ENCODE measurements at regions not wholly inside any gene's neighbourhood (a gene's known extent, or its start where the extent isn't known, plus 50 kb on each side); places are given as distances from the start of the nearest gene placed in this dataset.
"Not testable (repeated sequence)": the region's sequence is repeated elsewhere in the genome, so short reads cannot be mapped to it uniquely, and the experiment has no call there.

DNA sequence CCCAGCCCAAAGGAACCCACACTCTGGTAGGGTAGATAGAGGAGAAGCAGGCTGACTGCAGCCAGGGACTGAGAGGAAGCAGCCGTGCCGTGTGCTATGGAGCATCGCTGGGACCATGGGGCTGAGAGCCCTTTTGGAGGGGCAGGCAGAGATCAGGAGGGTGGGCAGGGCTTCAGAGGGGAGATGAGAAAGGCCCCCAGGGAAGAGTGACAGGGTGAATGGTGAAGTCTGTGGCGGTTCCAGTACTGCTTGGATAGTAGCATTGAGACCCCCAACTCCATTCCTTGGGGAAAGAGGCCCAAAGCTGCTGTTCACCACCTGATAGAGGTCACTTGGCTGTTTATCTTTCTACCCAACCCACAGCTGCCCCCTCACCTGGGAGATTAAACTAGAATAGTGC, 80.0 kb upstream of the MRPS22 start:
- Mint-ChIP-seq H3K4me3 (no peak overlapping the region), H3K36me3 (no peaks in the 10 kb centered on the region), H3K27me3 (ENCODE audit: low read depth) (peaks cover 41% of the 10 kb centered on the region), H3K27ac (no peak overlapping the region), H3K9me3 (no peaks in the 10 kb centered on the region), H3K4me1 (no peaks in the 10 kb centered on the region)
- DNase-seq (ENCODE audit: low spot score in 2 of 2, unreplicated experiment in 2 of 2), result no peak
- TF ChIP-seq, protein P1, sequence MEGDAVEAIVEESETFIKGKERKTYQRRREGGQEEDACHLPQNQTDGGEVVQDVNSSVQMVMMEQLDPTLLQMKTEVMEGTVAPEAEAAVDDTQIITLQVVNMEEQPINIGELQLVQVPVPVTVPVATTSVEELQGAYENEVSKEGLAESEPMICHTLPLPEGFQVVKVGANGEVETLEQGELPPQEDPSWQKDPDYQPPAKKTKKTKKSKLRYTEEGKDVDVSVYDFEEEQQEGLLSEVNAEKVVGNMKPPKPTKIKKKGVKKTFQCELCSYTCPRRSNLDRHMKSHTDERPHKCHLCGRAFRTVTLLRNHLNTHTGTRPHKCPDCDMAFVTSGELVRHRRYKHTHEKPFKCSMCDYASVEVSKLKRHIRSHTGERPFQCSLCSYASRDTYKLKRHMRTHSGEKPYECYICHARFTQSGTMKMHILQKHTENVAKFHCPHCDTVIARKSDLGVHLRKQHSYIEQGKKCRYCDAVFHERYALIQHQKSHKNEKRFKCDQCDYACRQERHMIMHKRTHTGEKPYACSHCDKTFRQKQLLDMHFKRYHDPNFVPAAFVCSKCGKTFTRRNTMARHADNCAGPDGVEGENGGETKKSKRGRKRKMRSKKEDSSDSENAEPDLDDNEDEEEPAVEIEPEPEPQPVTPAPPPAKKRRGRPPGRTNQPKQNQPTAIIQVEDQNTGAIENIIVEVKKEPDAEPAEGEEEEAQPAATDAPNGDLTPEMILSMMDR (IDR thresholded peaks at IDR 0.05; ENCODE audit: unreplicated experiment), result no peak

DNA sequence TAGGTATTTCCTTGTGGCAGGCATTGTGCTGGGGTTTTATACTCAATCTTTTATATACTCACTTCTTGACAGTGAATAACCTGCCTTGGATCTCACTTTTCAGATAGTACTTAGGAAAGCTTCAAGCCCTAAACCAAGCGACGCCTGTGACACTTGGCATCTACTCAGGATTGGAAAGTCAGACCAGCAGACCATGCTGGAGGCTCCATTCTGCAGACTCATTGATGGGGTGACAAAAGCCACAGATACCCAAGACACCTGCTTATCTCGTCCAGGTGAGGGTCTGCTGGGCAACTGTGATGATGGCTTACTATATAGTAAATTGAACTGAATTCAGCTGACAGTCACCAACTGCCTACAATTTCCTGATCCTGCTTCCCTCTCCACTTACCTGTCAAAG, 79.4 kb upstream of the MRPS22 start:
- TF ChIP-seq, protein P1 (IDR thresholded peaks at IDR 0.05; ENCODE audit: unreplicated experiment), result no peak
- Mint-ChIP-seq H3K4me3 (no peak overlapping the region), H3K4me1 (no peaks in the 10 kb centered on the region), H3K36me3 (no peaks in the 10 kb centered on the region), H3K27ac (no peak overlapping the region), H3K9me3 (no peaks in the 10 kb centered on the region), H3K27me3 (ENCODE audit: low read depth) (peaks cover 42% of the 10 kb centered on the region)
- no peak for DNase-seq (ENCODE audit: low spot score in 2 of 2, unreplicated experiment in 2 of 2)

DNA sequence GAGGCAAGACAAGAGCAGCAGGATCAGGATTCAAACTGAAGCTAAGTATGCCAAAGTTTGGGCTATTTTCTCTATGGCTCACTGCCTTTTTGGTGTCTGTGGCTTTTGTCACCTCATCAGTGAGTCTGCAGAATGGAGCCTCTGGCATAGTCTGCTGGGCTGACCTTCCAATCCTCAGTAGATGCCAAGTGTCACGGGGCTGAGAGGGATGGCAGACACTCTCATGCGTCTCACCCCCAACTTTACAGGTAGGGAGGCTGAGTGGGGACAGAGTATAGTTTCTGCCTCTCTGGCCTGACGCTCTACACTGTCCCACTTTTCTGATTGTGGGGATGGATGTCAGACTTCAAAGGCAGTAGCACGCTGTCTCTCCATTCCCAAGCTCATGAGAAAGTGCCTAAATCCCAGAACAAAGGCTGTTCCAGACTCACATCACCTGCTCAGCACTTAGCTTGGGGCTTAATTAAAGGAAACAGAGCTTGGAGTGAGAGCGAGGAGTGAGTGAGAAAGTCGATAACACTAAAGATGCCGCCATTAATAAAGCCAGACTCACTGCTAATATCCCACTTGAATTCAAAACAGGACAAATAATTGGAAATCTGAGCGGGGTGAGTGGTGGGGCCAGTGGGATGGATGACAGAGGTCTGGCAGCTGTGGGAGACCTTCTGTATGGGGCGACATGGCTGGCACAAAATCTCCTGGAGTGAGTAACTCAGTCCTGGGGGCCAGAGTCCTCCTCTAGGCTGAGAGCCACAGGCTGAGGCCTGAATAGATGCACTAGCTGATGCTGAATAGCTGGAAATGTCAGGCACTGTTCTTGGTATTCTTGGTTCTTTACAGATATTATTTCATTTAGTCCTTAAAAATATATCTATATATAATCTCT, 78.4 kb upstream of the MRPS22 start:
- H3K4me1 Mint-ChIP-seq, result no peaks in the 10 kb centered on the region
- no peak overlapping the region for H3K4me3 Mint-ChIP-seq
- TF ChIP-seq, protein P1 (IDR thresholded peaks at IDR 0.05; ENCODE audit: unreplicated experiment), result no peak
- peaks cover 43% of the 10 kb centered on the region for H3K27me3 Mint-ChIP-seq (ENCODE audit: low read depth)
- H3K9me3 Mint-ChIP-seq, result no peaks in the 10 kb centered on the region
- no peaks in the 10 kb centered on the region for H3K36me3 Mint-ChIP-seq
- peak in 1 of 2 experiments; percentile 24 for DNase-seq (ENCODE audit: low spot score in 2 of 2, unreplicated experiment in 2 of 2)
- no peak overlapping the region for H3K27ac Mint-ChIP-seq

DNA sequence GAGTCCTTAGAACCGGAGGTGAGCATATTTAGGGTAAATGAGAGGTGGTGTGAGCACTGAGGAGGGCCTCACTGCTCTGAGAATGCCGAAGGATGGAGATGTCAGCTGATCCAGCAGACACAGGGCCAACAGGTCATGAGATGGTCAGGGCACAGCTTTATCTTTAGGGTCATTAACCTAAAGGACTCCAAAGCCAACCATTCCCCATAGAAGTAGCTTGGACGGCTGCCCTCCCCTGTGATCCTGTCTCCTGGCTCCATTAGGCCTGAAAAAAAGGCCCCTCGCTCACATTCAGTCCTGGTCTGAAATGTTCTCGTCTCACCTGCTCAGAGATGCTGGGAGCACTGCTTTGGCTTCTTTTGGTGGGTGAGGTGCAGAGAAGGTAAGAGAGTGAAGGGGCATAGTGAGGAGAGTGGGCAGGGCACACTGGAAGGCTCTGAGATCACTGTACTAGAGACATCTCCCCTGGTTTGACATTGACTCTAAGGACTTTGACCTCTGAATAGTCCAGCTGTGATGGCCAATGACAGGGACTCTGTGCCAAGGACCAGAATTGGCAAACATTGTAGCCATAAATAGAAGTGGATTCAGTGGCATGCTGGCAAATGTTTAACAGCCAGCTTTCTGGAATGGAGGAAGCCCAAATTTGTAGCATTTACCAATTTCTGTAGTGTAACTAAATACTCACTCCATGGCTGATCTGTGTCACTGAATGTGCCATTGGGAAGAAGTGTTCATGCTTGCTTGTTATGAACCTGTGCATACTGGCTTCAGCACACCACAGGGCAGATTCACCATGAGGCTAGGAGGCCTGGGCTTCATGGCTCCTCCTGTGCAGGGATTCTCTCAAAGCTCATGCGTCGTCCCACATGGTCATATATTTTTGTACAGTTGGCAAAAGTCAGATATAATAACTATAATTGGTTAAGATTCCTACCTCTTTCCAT, 76.2 kb upstream of the MRPS22 start:
- Mint-ChIP-seq H3K36me3 (no peaks in the 10 kb centered on the region), H3K27ac (no peak overlapping the region), H3K27me3 (ENCODE audit: low read depth) (peaks cover 43% of the 10 kb centered on the region), H3K4me3 (no peak overlapping the region), H3K9me3 (no peaks in the 10 kb centered on the region), H3K4me1 (no peaks in the 10 kb centered on the region)
- peak in 1 of 2 experiments; percentile 19 for DNase-seq (ENCODE audit: low spot score in 2 of 2, unreplicated experiment in 2 of 2)
- TF ChIP-seq, protein P1 (IDR thresholded peaks at IDR 0.05; ENCODE audit: unreplicated experiment), result no peak

DNA sequence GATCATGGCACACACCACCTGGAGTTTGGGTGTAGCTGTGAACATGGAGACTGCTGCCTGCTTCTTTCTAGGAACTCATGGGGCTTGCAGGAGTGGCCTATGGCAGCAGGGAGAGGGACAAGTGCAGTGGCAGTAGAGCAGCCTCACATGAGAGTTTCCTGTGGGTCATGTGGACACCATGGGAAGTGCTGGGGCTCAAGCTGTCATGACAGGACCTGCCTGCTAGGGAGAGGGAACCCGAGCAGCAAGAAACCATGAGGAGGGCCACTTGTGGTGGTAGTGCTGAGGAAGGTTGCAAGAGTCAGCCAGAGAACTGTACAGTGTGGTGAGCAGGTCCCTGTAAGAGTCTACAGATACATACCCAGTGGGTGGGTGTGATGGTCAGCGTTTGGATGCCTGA, 73.8 kb upstream of the MRPS22 start:
- TF ChIP-seq, protein P1 (IDR thresholded peaks at IDR 0.05; ENCODE audit: unreplicated experiment), result no peak
- Mint-ChIP-seq H3K9me3 (no peaks in the 10 kb centered on the region), H3K27me3 (ENCODE audit: low read depth) (peaks cover 56% of the 10 kb centered on the region), H3K27ac (no peak overlapping the region), H3K4me3 (no peak overlapping the region), H3K36me3 (no peaks in the 10 kb centered on the region), H3K4me1 (no peaks in the 10 kb centered on the region)
- DNase-seq (ENCODE audit: low spot score in 2 of 2, unreplicated experiment in 2 of 2), result no peak

DNA sequence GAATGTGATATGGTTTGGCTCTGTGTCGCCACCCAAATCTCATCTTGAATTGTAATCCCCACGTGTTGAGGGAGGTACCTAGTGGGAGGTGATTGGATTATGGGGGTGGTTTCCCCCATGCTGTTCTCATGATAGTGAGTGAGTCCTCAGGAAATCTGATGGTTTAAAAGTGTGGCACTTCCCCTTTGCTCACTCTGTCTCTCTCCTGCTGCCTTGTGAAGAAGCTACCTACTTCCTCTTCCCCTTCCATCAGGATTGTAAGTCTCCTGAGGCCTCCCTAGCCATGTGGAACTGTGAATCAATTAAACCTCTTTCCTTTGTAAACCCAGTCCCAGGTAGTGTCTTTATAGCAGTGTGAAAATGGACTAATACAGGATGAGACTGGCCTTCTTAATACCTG, 73.2 kb upstream of the MRPS22 start:
- H3K27ac Mint-ChIP-seq; H3K4me3 Mint-ChIP-seq; H3K4me1 Mint-ChIP-seq; H3K9me3 Mint-ChIP-seq; DNase-seq (ENCODE audit: low spot score in 2 of 2, unreplicated experiment in 2 of 2); H3K36me3 Mint-ChIP-seq: not testable (repeated sequence)
- H3K27me3 Mint-ChIP-seq (ENCODE audit: low read depth), result peaks cover 57% of the 10 kb centered on the region

All from mesothelial cell of epicardium (in vitro differentiated cells).